ENCODE measurements at regions not wholly inside any gene's neighbourhood (a gene's known extent, or its start where the extent isn't known, plus 50 kb on each side); places are given as distances from the start of the nearest gene placed in this dataset.

DNA sequence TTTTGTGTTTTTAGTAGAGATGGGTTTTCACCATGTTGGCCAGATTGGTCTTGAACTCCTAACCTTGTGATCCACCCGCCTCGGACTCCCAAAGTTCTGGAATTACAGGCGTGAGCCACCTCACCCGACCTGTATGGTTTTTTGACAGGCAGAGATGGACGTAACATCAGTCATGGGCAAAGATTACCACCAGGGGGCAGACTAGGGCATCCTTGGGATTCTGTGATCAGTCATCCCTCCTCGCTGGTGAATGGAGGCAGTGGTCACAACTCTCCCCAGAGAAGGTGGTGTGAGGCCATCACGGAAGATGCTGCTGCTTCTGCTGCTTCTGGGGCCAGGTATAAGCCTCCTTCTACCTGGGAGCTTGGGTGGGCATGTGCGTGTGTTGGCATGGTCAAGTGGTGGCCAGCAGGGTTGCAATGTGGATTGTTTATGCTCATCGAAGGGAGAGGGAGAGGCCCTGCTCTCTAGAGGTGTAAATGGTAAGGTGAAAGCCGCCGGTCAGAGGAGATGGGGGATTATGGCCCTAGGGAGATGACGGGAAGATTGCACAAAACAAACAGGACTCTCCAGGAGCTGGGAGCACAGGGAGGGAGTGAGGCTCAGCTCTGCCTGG is 122.7 kb upstream of the PRSS1 start:
- TF ChIP-seq, protein P1, sequence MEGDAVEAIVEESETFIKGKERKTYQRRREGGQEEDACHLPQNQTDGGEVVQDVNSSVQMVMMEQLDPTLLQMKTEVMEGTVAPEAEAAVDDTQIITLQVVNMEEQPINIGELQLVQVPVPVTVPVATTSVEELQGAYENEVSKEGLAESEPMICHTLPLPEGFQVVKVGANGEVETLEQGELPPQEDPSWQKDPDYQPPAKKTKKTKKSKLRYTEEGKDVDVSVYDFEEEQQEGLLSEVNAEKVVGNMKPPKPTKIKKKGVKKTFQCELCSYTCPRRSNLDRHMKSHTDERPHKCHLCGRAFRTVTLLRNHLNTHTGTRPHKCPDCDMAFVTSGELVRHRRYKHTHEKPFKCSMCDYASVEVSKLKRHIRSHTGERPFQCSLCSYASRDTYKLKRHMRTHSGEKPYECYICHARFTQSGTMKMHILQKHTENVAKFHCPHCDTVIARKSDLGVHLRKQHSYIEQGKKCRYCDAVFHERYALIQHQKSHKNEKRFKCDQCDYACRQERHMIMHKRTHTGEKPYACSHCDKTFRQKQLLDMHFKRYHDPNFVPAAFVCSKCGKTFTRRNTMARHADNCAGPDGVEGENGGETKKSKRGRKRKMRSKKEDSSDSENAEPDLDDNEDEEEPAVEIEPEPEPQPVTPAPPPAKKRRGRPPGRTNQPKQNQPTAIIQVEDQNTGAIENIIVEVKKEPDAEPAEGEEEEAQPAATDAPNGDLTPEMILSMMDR (conservative IDR thresholded peaks at IDR 0.05) = peak; percentile 62
- no peak for TF ChIP-seq EZH2 (IDR thresholded peaks at IDR 0.05; ENCODE audit: low read depth)

Measured in PC-9 (cell line).